M059J (cell line): ENCODE measurements at regions not wholly inside any gene's neighbourhood (a gene's known extent, or its start where the extent isn't known, plus 50 kb on each side); places are given as distances from the start of the nearest gene placed in this dataset.
A peak's percentile ranks its signal among the peaks of the same experiment; 100 is the strongest.

Experiments
- DNase-seq: peaks from one replicate; pipeline ENCODE4 v3.0.0-alpha.2; 2012; ENCODE audit warnings: low read depth

DNA sequence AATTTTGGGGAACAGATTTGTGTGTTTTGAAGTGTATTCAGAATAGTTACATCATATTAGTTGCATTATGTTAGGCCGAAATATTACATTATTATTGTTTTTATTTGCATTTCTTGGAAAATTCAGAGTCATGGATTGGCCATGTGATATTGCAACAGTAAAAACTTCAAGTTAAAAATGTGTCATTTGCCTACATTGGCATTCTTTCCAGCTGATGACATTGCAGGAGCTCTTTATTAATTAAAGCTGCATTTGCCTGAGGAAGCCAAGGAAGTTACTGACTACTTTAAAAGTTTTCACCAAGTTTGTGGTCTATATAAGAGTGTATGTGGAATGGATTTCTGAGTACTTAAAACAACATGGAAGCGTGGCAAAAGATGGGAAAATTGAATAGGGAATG is 726.4 kb upstream of the SGO1 start:
- DNase-seq, result no peak

DNA sequence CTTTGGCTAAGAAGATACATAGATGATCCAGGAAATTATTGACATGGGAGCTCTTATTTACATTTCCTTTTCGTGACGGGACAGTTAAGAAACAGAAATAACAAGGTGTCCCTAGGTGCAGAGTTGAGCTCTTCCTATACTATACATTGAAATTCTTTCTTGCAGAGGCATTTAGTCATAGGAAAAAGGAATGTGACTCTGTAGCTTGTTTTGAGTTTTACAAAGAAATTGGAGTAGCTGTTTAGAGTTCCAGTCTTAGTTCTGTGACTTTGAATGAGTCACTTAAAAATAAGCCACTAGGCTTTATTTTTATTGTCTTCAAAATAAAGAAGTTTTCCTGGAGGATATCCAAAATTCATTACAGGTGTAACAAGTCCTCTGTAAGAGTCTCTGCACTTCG is 723.5 kb upstream of the SGO1 start:
- DNase-seq, result peak; percentile 12

DNA sequence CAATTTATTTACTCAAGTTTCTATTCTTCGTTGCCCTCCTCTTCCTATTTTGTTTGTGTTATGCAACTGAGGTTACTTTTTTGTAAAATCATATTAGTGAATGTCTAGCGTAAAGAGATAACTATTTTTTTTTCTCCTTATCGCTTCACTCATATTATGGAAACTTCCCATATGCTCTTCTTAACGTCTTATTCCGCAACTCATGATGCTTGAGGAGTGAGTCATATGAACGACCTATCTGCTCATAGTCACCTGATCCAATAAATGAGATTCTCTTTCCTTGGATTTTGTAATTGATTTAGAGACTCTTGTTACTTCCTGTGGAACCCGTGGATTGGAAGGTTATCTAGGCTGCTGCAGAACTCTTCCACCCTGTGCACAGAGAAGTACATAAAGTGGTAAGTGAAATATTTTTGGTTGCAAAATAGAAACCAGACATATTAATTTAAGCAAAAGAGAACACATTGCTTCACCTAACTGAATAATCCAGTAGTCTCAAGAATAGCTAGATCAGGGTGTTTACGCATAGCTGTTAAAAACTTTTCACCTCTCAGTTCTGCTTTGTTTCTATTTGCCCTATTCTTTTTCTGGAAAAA is 719.3 kb upstream of the SGO1 start:
- no peak for DNase-seq

DNA sequence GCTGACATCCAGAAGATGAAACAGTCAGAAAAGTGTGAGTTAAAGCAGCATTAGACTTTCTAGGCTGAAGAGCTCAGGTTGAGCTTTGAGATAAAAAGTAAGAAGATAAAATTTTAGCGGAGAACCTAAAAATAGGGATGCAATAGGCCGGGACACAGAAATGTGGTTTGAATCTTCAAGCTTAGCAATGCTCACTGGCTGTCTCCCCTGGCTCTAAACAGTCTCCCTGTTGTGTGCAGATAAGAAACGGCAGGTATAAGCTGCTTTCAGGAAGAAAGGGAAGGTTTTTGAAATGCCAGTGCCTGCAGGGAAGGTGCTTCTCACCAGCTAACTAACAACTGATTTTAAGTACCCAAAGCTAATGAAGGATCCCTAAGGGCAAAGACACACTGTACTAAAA is 718.7 kb upstream of the SGO1 start:
- no peak for DNase-seq

DNA sequence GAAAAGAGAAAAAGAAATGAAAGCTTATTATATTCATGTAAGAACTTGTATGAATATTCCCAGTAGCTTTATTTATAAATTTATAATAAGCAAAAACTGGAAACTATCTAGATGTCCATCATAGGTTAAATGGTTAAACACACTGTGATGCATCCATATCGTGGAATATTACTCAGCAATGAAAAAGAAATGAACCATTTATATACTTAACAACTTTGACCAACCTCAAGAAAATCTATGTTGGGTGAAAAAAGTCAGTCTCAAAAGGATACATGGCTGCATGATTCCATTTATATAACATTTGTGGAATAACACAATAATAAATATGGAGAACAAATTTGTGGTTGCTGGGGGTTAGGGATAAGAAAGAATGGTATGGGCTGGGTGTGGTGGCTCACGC is 713.0 kb upstream of the SGO1 start:
- no peak for DNase-seq

DNA sequence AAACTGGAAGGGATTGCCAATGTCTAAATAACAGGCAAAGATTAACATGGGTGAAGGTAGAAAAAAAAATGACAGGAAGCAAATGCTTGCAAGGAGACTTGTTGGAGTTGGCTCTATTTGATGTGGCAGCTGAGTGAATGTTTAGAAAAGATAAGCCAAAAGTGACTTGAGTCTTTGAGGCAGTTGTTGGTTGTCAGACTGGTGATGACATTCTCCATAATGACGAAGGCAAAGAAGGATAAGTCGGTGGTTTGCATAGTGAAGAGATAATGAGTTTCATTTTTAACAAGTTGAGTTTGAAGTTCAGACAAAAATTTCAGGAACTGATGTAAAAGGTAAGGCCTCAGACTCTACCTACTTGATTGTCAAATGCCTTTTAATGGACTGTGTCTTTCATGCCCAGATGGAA is 704.1 kb upstream of the SGO1 start:
- DNase-seq, result no peak

DNA sequence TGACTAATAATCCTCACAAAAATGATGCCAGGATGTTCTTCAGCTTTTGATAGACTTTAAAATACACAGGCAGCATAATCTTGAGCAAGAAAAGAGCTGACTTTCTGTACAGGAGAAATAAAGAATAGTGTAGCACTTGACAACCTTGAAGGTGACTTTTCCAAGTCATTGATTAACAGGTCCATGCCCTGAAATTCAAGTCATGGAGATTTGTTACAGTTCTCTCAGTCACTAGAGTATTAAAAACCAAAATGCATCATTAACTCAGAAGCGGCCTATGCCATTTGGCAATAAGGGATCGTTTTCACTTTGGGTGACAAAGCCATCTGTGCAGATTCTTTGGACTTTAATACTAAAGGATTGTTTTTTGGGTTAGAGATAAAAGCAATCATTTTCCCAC is 692.7 kb upstream of the SGO1 start:
- DNase-seq, result no peak

DNA sequence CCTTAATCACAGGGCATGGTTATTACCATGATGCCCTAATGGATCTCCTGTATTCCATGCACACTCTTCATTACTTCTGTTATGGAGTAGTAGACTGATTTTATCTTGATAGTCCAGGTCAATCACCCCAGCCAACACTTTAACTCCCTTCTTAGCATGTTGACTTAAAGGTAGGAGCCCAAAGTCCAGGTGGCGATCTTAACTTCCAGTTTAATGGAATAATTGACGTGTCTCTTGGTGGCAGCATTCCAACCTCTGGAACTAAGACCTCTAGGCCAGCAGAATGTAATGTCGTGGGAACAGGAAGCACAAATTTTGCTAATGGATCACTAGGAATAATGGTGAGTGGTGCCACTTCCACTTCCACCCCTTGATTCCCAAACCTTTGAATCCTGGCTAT is 687.2 kb upstream of the SGO1 start:
- no peak for DNase-seq

DNA sequence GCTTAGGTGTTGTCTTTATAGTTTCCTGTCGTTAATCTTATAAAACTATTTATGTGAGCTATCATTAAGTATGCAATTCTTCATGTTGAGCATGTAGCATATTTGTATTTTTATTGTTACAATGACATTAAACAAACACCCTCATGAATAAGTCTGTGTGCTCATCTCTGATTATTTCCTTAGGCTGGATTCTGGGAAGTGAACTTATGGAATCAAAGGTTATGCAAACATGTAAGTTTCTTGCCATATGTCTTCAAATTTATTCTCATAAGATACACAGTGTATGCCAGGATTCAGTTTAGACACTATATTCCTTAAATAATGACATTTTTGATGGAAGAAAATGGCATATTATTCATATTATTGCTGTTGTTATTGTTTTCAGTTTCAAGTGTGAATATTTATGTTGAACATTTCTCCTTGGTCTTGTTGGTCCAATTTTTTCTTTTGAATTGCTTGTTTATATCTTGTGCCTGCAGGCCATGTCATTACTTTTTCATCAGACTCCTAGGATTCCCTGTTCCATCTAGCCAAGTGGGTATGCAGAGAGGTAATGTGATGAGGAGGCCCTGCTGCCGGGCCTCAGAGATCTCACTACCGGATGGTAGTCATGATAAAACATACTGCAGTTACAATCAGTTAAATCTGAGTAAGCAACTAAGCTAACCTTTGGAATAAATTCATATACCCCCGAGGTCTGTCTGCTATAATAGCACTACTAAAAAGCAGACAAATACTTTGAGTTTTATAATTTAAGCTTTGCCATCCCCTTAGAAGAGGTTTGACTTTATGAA is 684.3 kb upstream of the SGO1 start:
- DNase-seq, result no peak

DNA sequence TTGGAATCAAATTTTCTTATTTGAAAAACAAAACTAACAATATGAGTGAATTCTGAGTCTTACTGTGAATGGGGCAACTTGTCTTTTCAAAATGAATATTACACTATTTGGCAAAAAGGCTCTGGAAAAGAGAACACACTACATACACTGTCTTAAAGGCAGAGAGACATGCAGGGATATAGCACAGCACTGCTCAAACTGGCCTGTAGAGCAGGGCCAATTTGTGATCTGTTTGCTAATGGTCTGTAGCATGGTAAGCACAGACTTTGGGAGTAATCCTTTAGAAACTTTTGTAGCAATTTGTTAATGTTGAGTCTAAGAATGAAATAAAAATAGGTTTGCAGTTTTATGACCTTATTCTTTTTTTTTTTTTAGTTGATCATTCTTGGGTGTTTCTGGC is 679.8 kb upstream of the SGO1 start:
- DNase-seq, result no peak

DNA sequence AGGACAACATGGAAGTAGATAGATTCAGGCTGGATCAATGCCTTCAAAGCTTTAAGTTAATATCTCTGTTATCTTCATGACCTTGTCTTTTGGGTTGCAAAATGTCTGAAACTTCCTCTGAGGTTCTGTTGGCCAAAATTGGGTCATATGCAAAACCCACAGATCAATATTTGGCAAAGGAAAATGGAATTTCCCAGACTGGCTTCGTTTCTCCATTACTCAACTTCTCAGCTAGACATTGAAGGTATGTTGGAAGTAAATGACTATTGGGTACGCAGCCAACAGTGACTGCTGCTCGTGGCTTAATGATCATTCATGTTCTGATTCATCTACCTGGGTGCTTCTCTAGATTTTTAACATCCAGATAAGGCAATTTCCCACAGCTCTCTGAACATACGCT is 675.4 kb upstream of the SGO1 start:
- DNase-seq, result no peak

DNA sequence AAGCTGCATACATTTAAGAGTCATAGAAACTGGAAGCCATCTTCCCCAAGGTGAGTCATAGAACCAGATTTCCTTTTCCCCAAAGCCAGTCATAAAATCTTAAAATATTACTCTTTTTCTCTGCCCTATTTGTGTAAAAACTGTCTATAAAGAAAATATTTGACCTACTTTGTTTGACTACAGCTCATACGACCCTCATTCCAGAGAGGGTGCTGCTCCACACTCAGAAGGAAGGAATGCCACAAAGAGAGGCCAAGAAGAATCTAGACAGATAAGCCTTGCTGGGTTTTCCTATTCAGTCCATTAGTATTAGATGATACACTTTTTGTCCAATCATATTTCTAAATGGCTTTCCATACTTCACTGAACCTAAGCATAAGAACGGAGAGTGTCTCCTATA is 671.6 kb upstream of the SGO1 start:
- DNase-seq, result peak; percentile 1

DNA sequence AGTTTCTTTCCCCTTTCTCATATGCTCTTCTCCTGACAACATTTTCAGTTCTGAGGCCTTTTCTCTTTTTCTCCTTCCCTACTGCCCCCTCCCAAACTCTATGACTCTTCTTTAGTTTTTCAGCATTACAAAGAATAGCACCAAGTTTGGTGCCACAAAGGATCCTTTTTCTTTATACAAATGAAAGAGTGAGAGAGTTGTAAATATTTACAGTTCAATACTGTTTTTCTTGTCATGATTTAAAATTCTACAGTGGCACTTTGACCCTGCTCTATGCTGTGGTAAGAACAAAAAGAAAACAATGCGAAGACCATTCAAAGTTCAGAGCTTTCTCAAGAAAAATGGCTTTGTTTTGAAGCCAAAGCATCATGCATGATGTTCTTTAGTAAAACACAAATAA is 667.9 kb upstream of the SGO1 start:
- no peak for DNase-seq

DNA sequence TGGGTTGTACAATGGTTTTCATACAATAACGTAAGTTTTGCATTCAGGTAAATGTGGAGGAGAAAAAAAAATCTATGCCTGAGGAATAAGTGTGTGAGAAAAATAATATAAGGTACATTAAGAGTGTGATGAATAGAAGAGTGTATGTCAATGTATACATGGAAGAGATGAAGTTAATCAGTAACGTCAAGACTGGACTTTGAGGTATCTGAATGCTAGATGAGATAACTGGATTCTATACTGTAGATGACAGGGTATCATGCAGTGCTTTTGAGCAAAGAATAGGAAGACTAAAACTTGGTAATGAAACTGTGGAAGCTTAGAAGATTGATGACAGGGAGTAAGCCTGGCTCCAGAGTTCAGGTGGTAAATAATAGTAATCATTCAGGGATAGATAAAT is 666.7 kb upstream of the SGO1 start:
- no peak for DNase-seq

DNA sequence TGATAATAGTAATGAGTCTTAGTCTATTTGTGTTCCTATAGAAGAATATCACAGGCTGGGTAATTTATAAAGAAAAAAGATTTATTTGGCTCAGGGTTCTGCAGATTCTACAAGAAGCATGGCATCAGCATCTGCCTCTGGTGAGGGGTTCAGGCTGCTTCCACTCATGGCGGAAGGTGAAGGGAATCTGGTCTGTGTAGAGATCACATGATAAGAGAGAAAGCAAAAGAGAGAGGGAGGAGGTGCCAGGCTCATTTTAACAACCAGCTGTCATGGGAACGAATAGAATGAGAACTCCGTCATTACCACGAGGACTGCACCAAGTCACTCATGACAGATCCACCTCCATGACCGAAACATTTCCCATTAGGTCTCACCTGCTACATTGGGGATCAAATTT is 664.0 kb upstream of the SGO1 start:
- DNase-seq, result no peak

DNA sequence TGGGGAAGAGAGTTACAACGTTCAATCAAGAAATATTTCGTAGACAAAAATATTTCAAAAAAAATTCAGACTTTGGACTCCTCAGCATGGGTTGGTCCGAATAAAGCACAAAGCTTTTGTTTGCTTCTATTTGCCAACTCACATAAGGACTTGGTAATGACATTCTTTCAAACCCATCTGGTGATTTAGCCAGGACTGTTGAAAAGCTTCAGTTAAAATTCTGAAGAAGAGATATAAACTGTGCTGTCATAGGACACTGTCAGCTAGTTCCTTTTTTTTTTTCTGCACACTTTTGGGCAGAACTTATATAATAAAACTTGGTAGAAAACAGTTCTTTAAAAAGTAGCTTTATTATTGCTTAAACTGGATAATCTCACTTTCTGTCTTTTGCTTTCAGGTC is 660.8 kb upstream of the SGO1 start:
- DNase-seq, result no peak

DNA sequence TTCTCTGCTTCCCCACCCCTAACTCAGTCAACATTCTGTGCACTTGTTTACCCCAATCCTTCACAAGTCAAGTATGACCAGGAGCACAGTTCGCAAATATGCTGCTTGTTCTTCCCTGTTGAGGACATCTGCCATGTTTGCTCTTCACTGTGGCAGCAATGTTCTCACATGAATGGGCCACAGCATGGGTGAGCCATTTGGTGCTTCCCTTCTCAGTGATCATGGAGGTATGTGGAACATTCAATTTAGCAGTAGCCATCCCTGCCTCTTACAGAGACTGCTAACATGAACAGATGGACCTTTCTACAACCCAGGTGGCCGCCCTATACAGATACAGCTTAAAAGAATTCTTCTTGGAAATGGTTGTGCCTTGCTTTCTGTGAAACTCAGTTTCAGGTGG is 660.1 kb upstream of the SGO1 start:
- no peak for DNase-seq

DNA sequence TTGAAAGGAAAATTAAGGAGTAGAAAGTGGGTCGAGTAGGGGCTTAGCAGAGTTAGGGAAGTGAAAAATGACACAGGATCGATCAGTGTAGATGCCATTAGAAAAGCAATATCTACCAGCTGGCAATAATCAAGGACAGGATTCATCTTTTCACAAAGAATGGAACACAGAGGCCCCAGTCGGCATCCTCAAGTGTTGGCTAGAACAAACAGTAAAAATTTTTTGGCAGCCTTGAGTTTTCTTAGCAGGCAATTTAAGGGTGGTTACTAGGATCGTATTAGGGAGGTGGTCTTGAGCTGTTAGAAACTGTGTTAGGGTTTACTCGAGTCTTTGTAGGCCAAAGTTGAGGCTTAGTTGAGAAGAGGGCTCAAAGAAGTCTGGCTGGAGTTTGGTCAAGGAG is 658.8 kb upstream of the SGO1 start:
- DNase-seq, result no peak

DNA sequence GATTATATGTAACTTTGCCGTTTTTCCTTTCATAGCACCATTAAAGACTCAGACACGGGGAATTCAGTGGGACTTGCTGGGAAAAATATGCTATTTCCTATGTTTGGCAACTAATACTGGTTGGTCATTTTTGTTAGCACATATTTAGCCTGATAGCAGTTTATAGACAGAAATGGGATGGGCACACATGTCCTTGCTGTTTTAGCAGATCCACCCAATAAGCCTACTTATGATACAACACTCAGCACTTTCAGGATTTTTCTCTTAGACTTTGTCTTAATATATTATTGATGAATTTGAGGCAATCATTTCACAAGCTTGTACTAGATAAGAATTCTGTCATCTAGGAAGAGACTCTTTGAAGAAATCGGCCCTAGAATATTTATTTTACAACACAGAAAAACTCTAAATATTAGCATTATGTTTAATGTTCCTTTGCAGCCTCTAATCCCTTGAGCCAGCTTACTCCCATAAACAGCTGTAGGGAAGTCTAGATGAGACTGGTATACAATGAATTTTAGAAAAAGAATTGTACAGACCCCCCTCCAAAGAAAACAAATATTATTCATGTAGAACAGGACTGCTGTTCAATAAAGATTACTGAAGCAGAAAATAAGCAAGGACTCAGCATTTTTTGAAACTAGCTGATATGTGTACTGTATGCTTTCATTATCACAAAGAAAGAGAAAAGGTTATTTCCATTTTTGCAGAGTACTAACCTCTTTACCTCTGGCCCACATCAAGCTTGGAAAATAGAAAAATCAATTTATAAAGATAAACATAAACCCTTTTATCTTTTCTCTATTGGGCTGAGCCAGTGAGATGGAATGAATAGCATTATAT is 656.8 kb upstream of the SGO1 start:
- DNase-seq, result no peak

DNA sequence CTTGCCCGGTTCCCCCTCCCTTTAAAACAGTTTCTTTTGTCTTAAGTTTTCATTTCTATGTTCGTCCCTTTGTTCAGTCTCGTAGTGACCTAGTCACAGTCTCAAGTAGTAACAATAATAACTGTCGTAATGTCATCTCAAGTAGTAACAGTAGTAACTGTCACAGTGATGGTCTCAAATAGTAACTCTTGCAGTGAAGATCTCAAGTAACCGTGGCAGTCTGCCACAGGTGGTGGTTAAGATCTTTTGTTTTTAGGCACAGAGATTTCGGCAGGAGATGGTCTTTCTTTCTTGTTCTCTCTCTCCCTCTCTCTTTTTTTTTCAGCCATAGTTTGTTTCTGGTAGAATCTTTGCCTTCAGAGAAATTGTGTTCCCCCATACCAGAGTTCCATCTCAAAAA is 656.0 kb upstream of the SGO1 start:
- DNase-seq, result no peak

DNA sequence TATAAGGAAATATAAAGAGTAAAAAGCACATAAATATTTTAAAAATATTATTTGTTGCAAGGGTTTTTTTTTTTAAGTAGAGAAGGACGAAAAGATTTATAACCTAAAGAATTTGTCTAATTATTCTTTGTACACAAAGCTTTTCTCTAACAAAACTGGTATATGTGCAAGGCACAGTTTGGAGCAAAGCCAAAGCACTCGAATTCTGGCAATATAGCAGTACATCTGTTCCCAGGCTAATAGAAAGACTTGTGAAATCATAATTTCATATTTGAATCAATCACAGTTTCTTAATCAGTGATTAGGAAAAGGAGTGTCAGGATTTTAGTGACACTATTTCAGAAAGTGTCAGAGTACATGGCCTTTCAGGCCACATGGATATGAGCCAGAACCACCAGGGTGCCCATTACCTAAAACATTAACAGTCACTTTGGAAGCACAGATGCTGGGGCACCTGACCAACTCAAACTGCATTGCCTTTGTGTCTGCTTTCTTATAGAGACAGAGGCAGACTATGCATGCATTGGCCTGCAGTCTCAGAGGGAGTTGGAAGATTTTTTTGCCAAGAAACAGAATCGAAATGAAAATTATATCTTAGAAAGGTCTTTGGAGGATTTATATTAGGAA is 651.8 kb upstream of the SGO1 start:
- DNase-seq, result no peak

DNA sequence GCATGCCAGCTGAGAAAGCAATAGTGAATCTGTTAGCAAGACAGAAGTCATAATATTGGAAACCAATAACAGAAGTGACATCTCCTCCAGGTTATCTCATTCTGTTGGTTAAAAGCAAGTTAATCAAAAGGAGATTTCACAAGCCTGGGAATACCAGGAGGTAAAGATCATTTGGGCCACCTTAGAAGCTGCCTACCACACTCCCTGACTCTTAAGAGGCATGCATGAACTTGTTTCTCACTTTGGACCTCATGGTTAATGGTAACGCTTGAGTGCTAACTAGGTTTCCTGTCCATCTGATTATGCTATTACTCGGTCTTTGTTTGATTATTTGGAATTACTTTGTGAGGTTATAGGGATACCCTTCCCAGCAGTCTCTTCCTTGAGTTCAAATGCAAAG is 650.8 kb upstream of the SGO1 start:
- no peak for DNase-seq

DNA sequence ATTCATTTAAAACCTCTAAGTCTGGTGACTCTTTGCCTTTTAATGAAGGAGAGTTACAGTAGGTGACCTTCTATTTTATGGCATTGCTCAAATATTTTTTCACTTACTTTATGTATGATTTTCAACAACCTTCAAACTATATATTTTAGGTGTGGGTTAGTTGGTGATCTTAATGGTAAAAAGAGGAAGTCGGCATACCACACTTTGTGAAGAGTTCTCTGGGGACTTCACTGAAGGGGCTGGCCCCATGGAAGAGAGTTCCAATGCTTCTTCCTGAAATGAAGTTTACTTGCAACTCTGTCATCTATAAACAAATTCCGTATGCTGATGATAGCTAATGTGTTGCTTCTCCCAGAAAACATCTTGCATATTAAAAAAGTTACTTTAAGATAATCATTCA is 647.0 kb upstream of the SGO1 start:
- no peak for DNase-seq
